ENCODE measurements at regions not wholly inside any gene's neighbourhood (a gene's known extent, or its start where the extent isn't known, plus 50 kb on each side); places are given as distances from the start of the nearest gene placed in this dataset.

DNA sequence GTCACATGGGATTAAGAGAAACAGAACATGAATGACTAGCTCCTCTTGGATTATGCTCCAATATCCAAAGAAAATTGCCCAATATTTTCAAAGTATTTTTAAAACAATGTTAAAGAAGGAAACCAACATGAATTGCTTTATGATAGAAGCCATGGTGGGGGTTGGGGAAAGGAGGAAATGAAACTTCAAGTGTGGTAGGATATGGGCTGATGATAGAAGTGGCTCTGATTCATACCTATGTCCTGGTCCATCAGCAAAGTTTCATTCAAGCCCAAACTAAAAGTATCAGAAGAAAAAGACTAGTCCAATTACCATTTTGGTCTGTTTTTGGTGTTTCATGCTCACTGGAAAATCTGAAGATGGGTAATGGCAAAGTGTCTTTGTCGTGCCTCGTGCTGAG is 104.2 kb upstream of the PROX1 start:
- dilution Hi-C loops (cut with MboI; ENCODE audit: extremely low pct_ligation_motif_present, low sequenced_read_pairs), result no loop called here

GRCh38 chr1:213884402-213884801 is 103.4 kb upstream of the PROX1 start:
- Histone ChIP-seq H3K4me2 (ENCODE audit: control insufficient read depth, extremely low read depth, insufficient read depth, low read depth, low read length) (no peak overlapping the region), H2AFZ (ENCODE audit: control insufficient read depth, low read length) (no peak overlapping the region), H3K27ac (ENCODE audit: control insufficient read depth, insufficient read depth, low read length) (no peak overlapping the region), H3K36me3 (ENCODE audit: control insufficient read depth in 2 of 2, extremely low read depth in 1 of 2, insufficient read depth in 2 of 2, low read length in 2 of 2) (no peaks in the 10 kb centered on the region), H4K20me1 (ENCODE audit: control insufficient read depth, extremely low read depth, insufficient read depth, low read length) (no peaks in the 10 kb centered on the region), H3K4me1 (ENCODE audit: control insufficient read depth, extremely low read depth, insufficient read depth, low read length) (no peaks in the 10 kb centered on the region), H3K9me1 (ENCODE audit: control insufficient read depth, extremely low read depth, insufficient read depth, low read length) (no peaks in the 10 kb centered on the region), H3K9me3 (ENCODE audit: control insufficient read depth, low read depth, low read length) (no peaks in the 10 kb centered on the region), H3K27me3 (ENCODE audit: control insufficient read depth, extremely low read depth, insufficient read depth, low read length) (no peaks in the 10 kb centered on the region), H3K4me3 (ENCODE audit: control insufficient read depth in 2 of 3, extremely low read depth in 1 of 3, insufficient read depth in 2 of 3, low read depth in 1 of 3, low read length in 3 of 3) (no peak overlapping the region), H3K9ac (ENCODE audit: control insufficient read depth, extremely low read depth, insufficient read depth, low read length) (no peak overlapping the region), H3K79me2 (ENCODE audit: control insufficient read depth, insufficient read depth, low read length) (no peaks in the 10 kb centered on the region)
- DNase-seq (ENCODE audit: low read depth, low spot score) (no peak), FAIRE-seq (no peak)
- dilution Hi-C loops (cut with MboI; ENCODE audit: extremely low pct_ligation_motif_present, low sequenced_read_pairs), result no loop called here
- TF ChIP-seq, protein P1, sequence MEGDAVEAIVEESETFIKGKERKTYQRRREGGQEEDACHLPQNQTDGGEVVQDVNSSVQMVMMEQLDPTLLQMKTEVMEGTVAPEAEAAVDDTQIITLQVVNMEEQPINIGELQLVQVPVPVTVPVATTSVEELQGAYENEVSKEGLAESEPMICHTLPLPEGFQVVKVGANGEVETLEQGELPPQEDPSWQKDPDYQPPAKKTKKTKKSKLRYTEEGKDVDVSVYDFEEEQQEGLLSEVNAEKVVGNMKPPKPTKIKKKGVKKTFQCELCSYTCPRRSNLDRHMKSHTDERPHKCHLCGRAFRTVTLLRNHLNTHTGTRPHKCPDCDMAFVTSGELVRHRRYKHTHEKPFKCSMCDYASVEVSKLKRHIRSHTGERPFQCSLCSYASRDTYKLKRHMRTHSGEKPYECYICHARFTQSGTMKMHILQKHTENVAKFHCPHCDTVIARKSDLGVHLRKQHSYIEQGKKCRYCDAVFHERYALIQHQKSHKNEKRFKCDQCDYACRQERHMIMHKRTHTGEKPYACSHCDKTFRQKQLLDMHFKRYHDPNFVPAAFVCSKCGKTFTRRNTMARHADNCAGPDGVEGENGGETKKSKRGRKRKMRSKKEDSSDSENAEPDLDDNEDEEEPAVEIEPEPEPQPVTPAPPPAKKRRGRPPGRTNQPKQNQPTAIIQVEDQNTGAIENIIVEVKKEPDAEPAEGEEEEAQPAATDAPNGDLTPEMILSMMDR (optimal IDR thresholded peaks at IDR 0.05 in 1 of 3, IDR thresholded peaks at IDR 0.05 in 1 of 3, conservative IDR thresholded peaks at IDR 0.05 in 1 of 3; ENCODE audit: extremely low read depth in 1 of 3, insufficient read depth in 2 of 3, low read length in 3 of 3), result no peak
- TF ChIP-seq EZH2 (IDR thresholded peaks at IDR 0.05; ENCODE audit: low read length), result no peak

More for the DNA sequence above, 104.2 kb upstream of the PROX1 start:
- Histone ChIP-seq H3K4me2 (ENCODE audit: control insufficient read depth, extremely low read depth, insufficient read depth, low read depth, low read length) (no peak overlapping the region), H3K4me3 (ENCODE audit: control insufficient read depth in 2 of 3, extremely low read depth in 1 of 3, insufficient read depth in 2 of 3, low read depth in 1 of 3, low read length in 3 of 3) (no peak overlapping the region), H3K9me1 (ENCODE audit: control insufficient read depth, extremely low read depth, insufficient read depth, low read length) (no peaks in the 10 kb centered on the region), H3K36me3 (ENCODE audit: control insufficient read depth in 2 of 2, extremely low read depth in 1 of 2, insufficient read depth in 2 of 2, low read length in 2 of 2) (no peaks in the 10 kb centered on the region), H3K79me2 (ENCODE audit: control insufficient read depth, insufficient read depth, low read length) (no peaks in the 10 kb centered on the region), H2AFZ (ENCODE audit: control insufficient read depth, low read length) (no peak overlapping the region), H3K27me3 (ENCODE audit: control insufficient read depth, extremely low read depth, insufficient read depth, low read length) (no peaks in the 10 kb centered on the region), H3K9me3 (ENCODE audit: control insufficient read depth, low read depth, low read length) (no peaks in the 10 kb centered on the region), H4K20me1 (ENCODE audit: control insufficient read depth, extremely low read depth, insufficient read depth, low read length) (no peaks in the 10 kb centered on the region), H3K27ac (ENCODE audit: control insufficient read depth, insufficient read depth, low read length) (no peak overlapping the region), H3K4me1 (ENCODE audit: control insufficient read depth, extremely low read depth, insufficient read depth, low read length) (no peaks in the 10 kb centered on the region), H3K9ac (ENCODE audit: control insufficient read depth, extremely low read depth, insufficient read depth, low read length) (no peak overlapping the region)
- FAIRE-seq, result no peak
- no peak for DNase-seq (ENCODE audit: low read depth, low spot score)
- TF ChIP-seq, protein P1 (optimal IDR thresholded peaks at IDR 0.05 in 1 of 3, IDR thresholded peaks at IDR 0.05 in 1 of 3, conservative IDR thresholded peaks at IDR 0.05 in 1 of 3; ENCODE audit: extremely low read depth in 1 of 3, insufficient read depth in 2 of 3, low read length in 3 of 3), result no peak
- TF ChIP-seq EZH2 (IDR thresholded peaks at IDR 0.05; ENCODE audit: low read length), result no peak
